ENCODE measurements at regions not wholly inside any gene's neighbourhood (a gene's known extent, or its start where the extent isn't known, plus 50 kb on each side); places are given as distances from the start of the nearest gene placed in this dataset.

DNA sequence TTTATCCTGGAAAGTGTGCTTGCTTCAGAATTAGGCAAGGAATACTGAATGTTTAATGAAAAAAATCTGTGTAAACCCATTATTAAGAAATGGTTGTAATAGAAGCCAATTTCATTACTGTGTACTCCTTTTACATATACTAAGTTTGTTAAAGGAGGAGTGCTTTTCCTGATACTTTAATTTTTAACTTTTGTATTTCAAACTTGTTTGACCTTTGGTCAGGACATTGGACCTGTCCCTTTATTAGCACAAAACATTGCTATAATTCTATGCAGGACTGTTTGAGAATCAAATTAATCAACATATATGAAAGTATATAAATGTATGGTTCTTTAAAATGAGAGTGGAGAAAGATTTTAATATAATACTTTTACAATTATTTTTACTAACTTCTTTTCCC, 659.6 kb downstream of the TMTC2 start:
- Histone ChIP-seq H3K4me1 (no peaks in the 10 kb centered on the region), H3K4me3 (no peak overlapping the region), H3K9me3 (no peaks in the 10 kb centered on the region), H3K27me3 (no peaks in the 10 kb centered on the region), H3K27ac (no peak overlapping the region), H3K36me3 (no peaks in the 10 kb centered on the region)
- TF ChIP-seq, protein P1, sequence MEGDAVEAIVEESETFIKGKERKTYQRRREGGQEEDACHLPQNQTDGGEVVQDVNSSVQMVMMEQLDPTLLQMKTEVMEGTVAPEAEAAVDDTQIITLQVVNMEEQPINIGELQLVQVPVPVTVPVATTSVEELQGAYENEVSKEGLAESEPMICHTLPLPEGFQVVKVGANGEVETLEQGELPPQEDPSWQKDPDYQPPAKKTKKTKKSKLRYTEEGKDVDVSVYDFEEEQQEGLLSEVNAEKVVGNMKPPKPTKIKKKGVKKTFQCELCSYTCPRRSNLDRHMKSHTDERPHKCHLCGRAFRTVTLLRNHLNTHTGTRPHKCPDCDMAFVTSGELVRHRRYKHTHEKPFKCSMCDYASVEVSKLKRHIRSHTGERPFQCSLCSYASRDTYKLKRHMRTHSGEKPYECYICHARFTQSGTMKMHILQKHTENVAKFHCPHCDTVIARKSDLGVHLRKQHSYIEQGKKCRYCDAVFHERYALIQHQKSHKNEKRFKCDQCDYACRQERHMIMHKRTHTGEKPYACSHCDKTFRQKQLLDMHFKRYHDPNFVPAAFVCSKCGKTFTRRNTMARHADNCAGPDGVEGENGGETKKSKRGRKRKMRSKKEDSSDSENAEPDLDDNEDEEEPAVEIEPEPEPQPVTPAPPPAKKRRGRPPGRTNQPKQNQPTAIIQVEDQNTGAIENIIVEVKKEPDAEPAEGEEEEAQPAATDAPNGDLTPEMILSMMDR (IDR thresholded peaks at IDR 0.05) = no peak
- TF ChIP-seq POLR2A (IDR thresholded peaks at IDR 0.05) = no peak
- TF ChIP-seq EP300 (IDR thresholded peaks at IDR 0.05) = no peak
- no peak for TF ChIP-seq POLR2AphosphoS5 (IDR thresholded peaks at IDR 0.05)
- no peak for DNase-seq (ENCODE audit: low spot score in 2 of 2)

DNA sequence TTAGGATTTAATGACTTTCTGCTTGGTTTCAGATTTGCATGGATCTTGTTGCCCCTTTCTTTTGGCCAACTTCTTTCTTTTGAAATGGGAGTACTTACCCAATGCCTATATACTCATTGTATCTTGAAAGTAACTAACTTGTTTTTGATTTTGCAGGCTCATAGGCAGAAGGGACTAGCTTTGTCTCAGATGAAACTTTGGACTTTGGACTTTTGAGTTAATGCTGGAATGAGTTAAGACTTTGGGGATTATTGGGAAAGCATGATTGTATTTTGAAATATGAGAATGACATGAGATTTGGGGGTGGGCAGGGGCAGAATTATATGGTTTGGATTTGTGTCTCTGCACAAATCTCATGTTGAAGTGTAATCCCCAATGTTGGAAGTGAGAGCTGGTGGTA, 657.1 kb downstream of the TMTC2 start:
- DNase-seq (ENCODE audit: low spot score in 2 of 2) = no peak
- H3K9me3 ChIP-seq = no peaks in the 10 kb centered on the region
- H3K4me1 ChIP-seq = no peaks in the 10 kb centered on the region
- TF ChIP-seq POLR2AphosphoS5 (IDR thresholded peaks at IDR 0.05) (no peak), EP300 (IDR thresholded peaks at IDR 0.05) (no peak), POLR2A (IDR thresholded peaks at IDR 0.05) (no peak)
- no peaks in the 10 kb centered on the region for H3K36me3 ChIP-seq
- no peak overlapping the region for H3K4me3 ChIP-seq
- no peaks in the 10 kb centered on the region for H3K27me3 ChIP-seq
- no peak overlapping the region for H3K27ac ChIP-seq

DNA sequence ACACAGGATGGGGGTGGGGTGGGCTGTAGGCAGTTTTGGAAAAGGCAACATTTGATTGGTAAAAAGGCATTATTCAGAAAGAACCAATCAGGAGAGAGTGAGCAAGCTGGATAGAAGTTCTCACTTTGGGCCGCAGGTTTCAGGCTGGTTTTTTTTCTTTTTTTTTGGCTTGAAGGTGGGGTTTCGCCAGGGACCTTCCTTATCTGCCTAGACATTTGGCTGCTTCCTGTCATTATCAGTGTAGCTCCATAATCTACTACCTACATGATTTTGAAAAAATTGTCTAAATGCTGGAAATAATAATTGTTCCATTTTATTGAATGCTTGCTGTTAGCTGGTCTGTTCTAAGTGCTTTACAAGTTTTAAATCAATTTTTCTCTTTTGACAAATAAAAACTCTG, 649.0 kb downstream of the TMTC2 start:
- TF ChIP-seq EP300 (IDR thresholded peaks at IDR 0.05) (no peak), POLR2A (IDR thresholded peaks at IDR 0.05) (no peak), POLR2AphosphoS5 (IDR thresholded peaks at IDR 0.05) (no peak)
- TF ChIP-seq, protein P1 (IDR thresholded peaks at IDR 0.05) = no peak
- WGBS = 84% methylated on average over 2 of the region's 2 CpGs
- no peak for DNase-seq (ENCODE audit: low spot score in 2 of 2)

DNA sequence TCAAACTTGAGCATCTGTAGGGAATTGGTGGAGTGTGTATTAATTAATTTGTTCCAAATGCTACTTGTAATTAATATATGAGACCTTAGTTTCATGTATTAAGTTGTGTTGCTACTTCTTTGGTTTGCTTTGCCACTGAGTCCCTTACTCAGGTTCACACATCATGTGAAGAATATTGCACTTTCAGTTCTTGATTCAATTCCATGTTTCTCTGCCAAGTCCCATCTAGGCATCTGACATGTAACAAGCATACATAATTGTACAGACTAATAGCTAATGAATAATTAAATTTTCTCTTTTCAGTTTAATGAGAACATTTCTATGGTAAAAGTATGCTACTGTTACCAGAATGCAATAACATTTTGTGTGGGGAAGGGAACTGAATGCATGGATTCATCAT, 640.0 kb downstream of the TMTC2 start:
- Histone ChIP-seq H3K36me3 (no peaks in the 10 kb centered on the region), H3K4me1 (no peaks in the 10 kb centered on the region), H3K4me3 (no peak overlapping the region), H3K27me3 (no peaks in the 10 kb centered on the region), H3K27ac (no peak overlapping the region), H3K9me3 (no peaks in the 10 kb centered on the region)
- TF ChIP-seq, protein P1 (IDR thresholded peaks at IDR 0.05) = no peak
- TF ChIP-seq POLR2A (IDR thresholded peaks at IDR 0.05) = no peak
- TF ChIP-seq EP300 (IDR thresholded peaks at IDR 0.05) = no peak
- TF ChIP-seq POLR2AphosphoS5 (IDR thresholded peaks at IDR 0.05) = no peak
- no peak for DNase-seq (ENCODE audit: low spot score in 2 of 2)

More for the DNA sequence above, 649.0 kb downstream of the TMTC2 start:
- Histone ChIP-seq H3K9me3 (no peaks in the 10 kb centered on the region), H3K27ac (no peak overlapping the region), H3K36me3 (no peaks in the 10 kb centered on the region), H3K4me3 (no peak overlapping the region), H3K27me3 (no peaks in the 10 kb centered on the region), H3K4me1 (no peaks in the 10 kb centered on the region)

DNA sequence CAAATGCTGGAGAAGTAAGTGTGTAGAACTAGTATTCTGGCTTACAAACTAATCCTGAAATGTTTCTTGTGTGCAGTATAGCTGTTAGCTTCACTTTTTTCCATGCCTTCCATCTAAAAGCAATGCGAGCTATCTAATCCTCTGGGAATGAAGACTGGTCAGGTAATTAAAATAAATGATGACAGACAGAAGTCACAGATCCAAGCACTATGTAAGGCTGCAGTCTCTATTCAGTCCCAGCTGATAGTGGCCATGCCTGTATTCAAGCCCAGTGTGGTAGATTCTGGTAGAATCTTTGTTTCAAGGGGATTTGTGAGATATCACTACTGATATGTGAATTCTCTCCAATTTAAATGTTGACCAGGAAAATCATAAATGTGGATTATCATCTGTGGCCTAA, 637.2 kb downstream of the TMTC2 start:
- no peaks in the 10 kb centered on the region for H3K4me1 ChIP-seq
- WGBS = 50% methylated on average over 1 of the region's 1 CpG
- no peak overlapping the region for H3K27ac ChIP-seq
- DNase-seq (ENCODE audit: low spot score in 2 of 2) = no peak
- H3K27me3 ChIP-seq = no peaks in the 10 kb centered on the region
- TF ChIP-seq POLR2A (IDR thresholded peaks at IDR 0.05) = no peak
- no peak for TF ChIP-seq EP300 (IDR thresholded peaks at IDR 0.05)
- TF ChIP-seq POLR2AphosphoS5 (IDR thresholded peaks at IDR 0.05) = no peak
- TF ChIP-seq, protein P1 (IDR thresholded peaks at IDR 0.05) = no peak
- no peaks in the 10 kb centered on the region for H3K9me3 ChIP-seq
- no peaks in the 10 kb centered on the region for H3K36me3 ChIP-seq
- H3K4me3 ChIP-seq = no peak overlapping the region

DNA sequence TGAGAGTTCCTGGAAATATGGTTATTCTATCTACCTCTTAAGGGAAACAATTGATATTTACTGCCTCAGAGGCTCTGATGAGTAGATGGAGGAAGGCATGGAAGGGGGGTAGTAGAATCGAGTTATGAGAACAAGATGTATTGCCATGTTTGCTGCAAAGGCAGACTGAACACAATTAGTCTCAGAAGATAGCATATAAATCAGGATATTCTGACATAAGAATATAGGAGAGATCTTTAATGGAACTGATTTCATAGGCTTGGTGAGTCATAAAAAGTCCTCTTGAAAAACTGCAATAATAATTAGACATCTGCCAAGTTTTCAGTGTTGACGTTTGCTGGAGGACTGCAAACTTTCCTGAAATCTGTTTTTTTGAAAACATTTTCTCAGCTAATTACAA, 636.1 kb downstream of the TMTC2 start:
- Histone ChIP-seq H3K4me3 (no peak overlapping the region), H3K27me3 (no peaks in the 10 kb centered on the region), H3K9me3 (no peaks in the 10 kb centered on the region), H3K36me3 (no peaks in the 10 kb centered on the region), H3K27ac (no peak overlapping the region), H3K4me1 (no peaks in the 10 kb centered on the region)
- whole genome bisulfite sequencing = 26% methylated on average over 2 of the region's 2 CpGs
- DNase-seq (ENCODE audit: low spot score in 2 of 2) = no peak
- no peak for TF ChIP-seq POLR2A (IDR thresholded peaks at IDR 0.05)
